ENCODE measurements at regions not wholly inside any gene's neighbourhood (a gene's known extent, or its start where the extent isn't known, plus 50 kb on each side); places are given as distances from the start of the nearest gene placed in this dataset.

DNA sequence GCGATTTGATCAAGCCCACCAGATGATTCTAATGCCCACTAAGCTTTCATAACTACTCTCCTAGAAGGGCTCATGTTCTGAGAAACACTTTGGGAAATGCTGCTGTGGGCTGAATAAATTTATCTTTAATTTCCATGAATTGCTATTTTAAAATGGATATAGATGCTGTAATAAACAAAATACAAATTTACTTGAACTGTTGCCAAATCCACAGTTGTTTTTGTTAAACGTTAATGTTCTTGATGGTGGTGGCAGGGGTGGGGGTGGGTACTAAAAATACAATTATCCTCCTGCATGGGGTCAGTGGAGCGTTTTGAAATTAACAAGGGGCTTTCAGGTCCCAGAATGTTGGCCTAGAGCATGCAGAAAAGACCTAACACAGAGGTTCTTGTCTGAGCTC, 244.7 kb upstream of the POU3F1 start:
- Histone ChIP-seq H4K20me1 (replicated peaks; ENCODE audit: control insufficient read depth, extremely low read depth, insufficient read depth, low read length) (no peaks in the 10 kb centered on the region), H2AFZ (ENCODE audit: low read depth, low read length) (no peak overlapping the region), H3K4me1 (ENCODE audit: control insufficient read depth, extremely low read depth, insufficient read depth, low read length) (no peaks in the 10 kb centered on the region), H3K27me3 (ENCODE audit: control insufficient read depth in 2 of 2, insufficient read depth in 2 of 2, low read length in 2 of 2) (peaks cover 9% of the 10 kb centered on the region in 2 experiments), H3K9me1 (replicated peaks; ENCODE audit: control insufficient read depth, extremely low read depth, insufficient read depth, low read length) (no peaks in the 10 kb centered on the region), H3K79me2 (ENCODE audit: control insufficient read depth, insufficient read depth, low read length) (no peaks in the 10 kb centered on the region), H3K4me2 (ENCODE audit: insufficient read depth, low read length) (no peak overlapping the region), H3K36me3 (ENCODE audit: control insufficient read depth in 2 of 2, extremely low read depth in 1 of 2, insufficient read depth in 2 of 2, low read length in 2 of 2) (no peaks in the 10 kb centered on the region), H3K9me3 (replicated peaks; ENCODE audit: control insufficient read depth, insufficient read depth, low read length) (no peaks in the 10 kb centered on the region), H3K27ac (ENCODE audit: insufficient read depth, low read depth, low read length) (no peak overlapping the region), H3K9ac (replicated peaks; ENCODE audit: extremely low read depth, insufficient read depth, low read length) (no peak overlapping the region), H3K4me3 (replicated peaks in 1 of 3; ENCODE audit: insufficient read depth in 1 of 3, low read depth in 1 of 3, low read length in 3 of 3) (no peak overlapping the region)
- no peak for FAIRE-seq
- POLR2A ChIA-PET, result no interaction called here
- CTCF ChIA-PET, result interaction anchor here (1.1 kb wide), 1 partner anchor 9 kb away, joined by 3 read pairs; no protein-coding TSS in a partner anchor
- DNase-seq (ENCODE audit: low read depth, low spot score), result no peak
- dilution Hi-C loops (cut with MboI; ENCODE audit: extremely low pct_ligation_motif_present, low sequenced_read_pairs), result no loop called here
- intact Hi-C loops (cut with micrococcal nuclease), result no loop called here
- BruUV-seq (replicated peaks), result no TSS peak
- TF ChIP-seq CTCF (IDR thresholded peaks at IDR 0.05; ENCODE audit: extremely low read depth in 1 of 2, insufficient read depth in 1 of 2, low read depth in 1 of 2, low read length in 2 of 2), result no peak
- TF ChIP-seq, protein P1, sequence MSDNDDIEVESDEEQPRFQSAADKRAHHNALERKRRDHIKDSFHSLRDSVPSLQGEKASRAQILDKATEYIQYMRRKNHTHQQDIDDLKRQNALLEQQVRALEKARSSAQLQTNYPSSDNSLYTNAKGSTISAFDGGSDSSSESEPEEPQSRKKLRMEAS (IDR thresholded peaks at IDR 0.05; ENCODE audit: insufficient read depth, insufficient read length), result no peak
- no peak for TF ChIP-seq POLR2A (IDR thresholded peaks at IDR 0.05; ENCODE audit: low read depth, low read length)
- no peak for TF ChIP-seq EZH2 (IDR thresholded peaks at IDR 0.05; ENCODE audit: borderline replicate concordance, low read depth, low read length, severe bottlenecking)
- no peak for TF ChIP-seq GATA2 (IDR thresholded peaks at IDR 0.05; ENCODE audit: insufficient read depth, insufficient read length, low read depth, low read length)
- TF ChIP-seq JUN (IDR thresholded peaks at IDR 0.05; ENCODE audit: borderline replicate concordance, insufficient read depth, insufficient read length, low read depth), result no peak
- TF ChIP-seq MYC (IDR thresholded peaks at IDR 0.05; ENCODE audit: low read depth, low read length), result no peak
- TF ChIP-seq POLR2AphosphoS5 (IDR thresholded peaks at IDR 0.05; ENCODE audit: insufficient read depth, low read depth, low read length), result no peak
- no peak for TF ChIP-seq FOS (IDR thresholded peaks at IDR 0.05; ENCODE audit: borderline replicate concordance, insufficient read depth, low read length)
